ENCODE measurements at regions not wholly inside any gene's neighbourhood (a gene's known extent, or its start where the extent isn't known, plus 50 kb on each side); places are given as distances from the start of the nearest gene placed in this dataset.

DNA sequence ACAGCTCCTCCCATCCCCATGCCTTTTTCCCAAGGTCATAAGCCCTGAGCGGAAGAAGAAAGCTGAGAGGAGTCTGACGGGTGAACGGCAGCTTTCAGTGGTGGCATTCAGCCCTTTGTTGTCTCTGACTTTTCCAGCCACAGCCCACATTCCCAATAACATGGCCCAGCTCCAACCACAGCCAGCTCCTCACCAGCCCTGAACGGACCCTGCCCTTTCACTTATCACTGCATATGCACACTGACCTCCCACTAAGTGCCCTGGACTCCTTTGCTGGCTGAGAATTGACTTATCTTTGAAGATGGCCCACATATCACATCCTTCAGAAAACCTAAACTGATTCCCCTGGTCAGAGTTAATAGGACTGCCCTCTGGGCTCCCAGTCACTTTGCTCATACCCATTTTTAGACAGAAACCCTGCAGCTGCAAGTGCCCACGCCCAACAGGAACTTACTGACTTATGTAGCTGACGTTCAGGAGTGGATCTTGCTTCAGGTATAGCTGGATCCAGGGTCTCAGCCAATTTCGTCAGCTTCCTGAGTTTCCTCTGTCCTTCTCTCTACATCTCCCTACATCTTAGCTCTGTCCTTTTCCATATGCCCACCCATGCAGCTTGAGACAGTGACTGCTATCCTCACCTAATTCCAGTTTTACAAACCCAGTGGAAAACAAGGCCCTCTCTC lies 348.5 kb upstream of the PROK2 start:
- TF ChIP-seq, protein P1, sequence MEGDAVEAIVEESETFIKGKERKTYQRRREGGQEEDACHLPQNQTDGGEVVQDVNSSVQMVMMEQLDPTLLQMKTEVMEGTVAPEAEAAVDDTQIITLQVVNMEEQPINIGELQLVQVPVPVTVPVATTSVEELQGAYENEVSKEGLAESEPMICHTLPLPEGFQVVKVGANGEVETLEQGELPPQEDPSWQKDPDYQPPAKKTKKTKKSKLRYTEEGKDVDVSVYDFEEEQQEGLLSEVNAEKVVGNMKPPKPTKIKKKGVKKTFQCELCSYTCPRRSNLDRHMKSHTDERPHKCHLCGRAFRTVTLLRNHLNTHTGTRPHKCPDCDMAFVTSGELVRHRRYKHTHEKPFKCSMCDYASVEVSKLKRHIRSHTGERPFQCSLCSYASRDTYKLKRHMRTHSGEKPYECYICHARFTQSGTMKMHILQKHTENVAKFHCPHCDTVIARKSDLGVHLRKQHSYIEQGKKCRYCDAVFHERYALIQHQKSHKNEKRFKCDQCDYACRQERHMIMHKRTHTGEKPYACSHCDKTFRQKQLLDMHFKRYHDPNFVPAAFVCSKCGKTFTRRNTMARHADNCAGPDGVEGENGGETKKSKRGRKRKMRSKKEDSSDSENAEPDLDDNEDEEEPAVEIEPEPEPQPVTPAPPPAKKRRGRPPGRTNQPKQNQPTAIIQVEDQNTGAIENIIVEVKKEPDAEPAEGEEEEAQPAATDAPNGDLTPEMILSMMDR (IDR thresholded peaks at IDR 0.05; ENCODE audit: borderline replicate concordance, insufficient read depth, low read depth, low read length) = no peak
- H3K4me3 ChIP-seq (ENCODE audit: low read depth, low read length) = no peak overlapping the region

DNA sequence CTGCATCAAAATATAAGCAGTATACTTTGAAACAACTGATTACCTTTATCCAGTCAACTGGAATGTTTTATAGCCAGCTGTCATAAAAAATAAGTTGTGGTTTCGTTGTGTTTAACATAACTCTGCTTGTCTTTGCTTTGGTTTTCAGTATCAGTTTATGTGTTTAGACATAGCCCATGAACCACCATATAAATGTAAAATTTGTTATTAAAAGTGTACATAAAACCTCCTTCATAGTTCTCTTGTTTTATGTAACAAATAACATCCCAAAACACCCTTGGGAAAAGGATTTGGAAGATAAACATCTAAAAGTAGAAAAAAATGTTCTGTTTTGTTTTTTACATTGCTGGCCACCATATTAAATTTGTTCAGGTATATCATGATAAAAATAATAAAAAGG lies 347.0 kb upstream of the PROK2 start:
- TF ChIP-seq, protein P1 (IDR thresholded peaks at IDR 0.05; ENCODE audit: borderline replicate concordance, insufficient read depth, low read depth, low read length) = no peak
- no peak overlapping the region for H3K4me3 ChIP-seq (ENCODE audit: low read depth, low read length)

DNA sequence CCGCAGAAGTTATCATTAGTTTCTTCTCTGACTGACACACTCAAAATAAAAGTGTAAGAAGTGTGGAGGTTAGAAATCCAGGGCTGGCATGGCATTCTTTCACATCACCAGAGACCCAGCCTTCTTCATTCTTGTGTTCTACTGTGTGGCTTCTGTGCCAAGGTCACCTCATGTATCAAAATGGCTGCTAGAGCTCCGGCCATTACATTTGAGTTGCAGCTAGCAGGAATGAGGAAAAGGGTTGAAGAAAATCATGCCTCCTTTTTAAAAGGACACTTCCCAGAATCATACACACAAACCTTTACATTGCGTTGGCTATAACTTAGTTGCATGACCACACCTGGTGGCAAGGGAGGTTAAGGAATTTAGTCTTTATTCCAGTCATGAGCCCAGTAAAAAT lies 345.6 kb upstream of the PROK2 start:
- TF ChIP-seq, protein P1 (IDR thresholded peaks at IDR 0.05; ENCODE audit: borderline replicate concordance, insufficient read depth, low read depth, low read length) = no peak
- H3K4me3 ChIP-seq (ENCODE audit: low read depth, low read length) = no peak overlapping the region

DNA sequence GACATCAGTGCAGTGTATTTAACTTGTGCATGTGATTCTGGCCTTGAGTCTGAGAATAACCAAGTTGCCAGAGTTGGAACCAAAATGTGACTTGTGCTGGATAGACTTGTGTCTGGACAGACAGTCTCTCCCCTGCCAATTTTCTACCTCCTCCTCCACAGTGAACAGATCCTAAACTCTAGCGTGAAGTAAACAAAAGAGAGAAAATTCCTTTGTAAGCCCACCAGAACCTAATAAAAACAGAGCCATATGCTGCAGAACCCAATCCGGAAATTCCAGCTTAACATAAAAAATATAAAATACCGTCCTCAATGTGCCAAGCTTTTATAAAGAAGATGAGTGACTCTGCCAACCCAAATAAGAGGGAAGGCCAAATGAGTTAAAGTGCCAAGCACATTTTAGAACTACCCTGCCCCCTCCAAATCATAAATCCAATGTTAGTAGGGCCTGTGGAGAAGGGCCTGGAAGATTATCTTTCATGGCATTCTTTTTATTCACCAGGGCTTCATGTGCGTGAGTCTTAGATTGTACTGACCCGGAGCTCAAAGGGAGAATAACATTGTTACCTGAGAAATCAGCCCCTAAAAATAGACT lies 344.6 kb upstream of the PROK2 start:
- TF ChIP-seq, protein P1 (IDR thresholded peaks at IDR 0.05; ENCODE audit: borderline replicate concordance, insufficient read depth, low read depth, low read length) = no peak
- H3K4me3 ChIP-seq (ENCODE audit: low read depth, low read length) = no peak overlapping the region

DNA sequence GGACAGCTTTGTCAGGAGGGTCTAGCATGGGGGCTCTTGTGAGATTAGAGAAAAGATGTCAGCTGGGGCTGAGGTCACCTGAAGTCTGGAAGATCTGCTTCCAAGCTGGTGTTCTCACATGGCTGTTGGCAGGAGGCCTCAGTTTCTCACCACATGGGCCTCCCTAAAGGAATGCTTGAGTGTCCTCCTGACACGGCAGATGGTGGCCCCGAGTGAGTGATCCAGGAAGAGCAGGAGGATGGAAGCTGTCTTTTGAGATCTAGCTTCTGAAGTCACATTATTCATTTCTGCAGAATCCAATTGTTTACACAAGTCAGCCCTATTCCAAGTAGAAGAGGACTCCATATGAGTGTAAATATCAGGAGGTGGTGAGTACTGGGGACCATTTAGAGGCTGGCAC lies 344.0 kb upstream of the PROK2 start:
- TF ChIP-seq, protein P1 (IDR thresholded peaks at IDR 0.05; ENCODE audit: borderline replicate concordance, insufficient read depth, low read depth, low read length) = no peak

DNA sequence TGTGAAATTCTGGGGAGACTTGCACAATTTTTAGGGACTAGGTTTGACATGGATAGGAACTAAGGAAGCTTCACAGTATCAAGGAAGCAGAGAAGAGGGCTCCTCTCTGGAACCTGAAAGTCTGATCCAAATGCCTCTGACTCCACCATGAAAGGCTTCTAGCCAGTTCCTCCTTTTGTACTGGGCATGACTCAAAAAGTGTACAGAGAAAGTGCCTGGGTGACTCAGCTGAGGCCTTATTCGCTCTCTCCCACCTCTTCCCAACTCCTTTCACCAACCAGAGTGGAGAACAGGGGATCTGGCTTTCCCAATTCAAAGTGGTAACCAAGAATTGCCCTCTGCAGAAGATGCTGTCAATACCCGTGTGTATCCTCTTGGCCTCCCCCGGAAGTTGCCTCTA lies 342.9 kb upstream of the PROK2 start:
- TF ChIP-seq, protein P1 (IDR thresholded peaks at IDR 0.05; ENCODE audit: borderline replicate concordance, insufficient read depth, low read depth, low read length) = no peak
- no peak overlapping the region for H3K4me3 ChIP-seq (ENCODE audit: low read depth, low read length)

More for the DNA sequence above, 344.0 kb upstream of the PROK2 start:
- no peak overlapping the region for H3K4me3 ChIP-seq (ENCODE audit: low read depth, low read length)

DNA sequence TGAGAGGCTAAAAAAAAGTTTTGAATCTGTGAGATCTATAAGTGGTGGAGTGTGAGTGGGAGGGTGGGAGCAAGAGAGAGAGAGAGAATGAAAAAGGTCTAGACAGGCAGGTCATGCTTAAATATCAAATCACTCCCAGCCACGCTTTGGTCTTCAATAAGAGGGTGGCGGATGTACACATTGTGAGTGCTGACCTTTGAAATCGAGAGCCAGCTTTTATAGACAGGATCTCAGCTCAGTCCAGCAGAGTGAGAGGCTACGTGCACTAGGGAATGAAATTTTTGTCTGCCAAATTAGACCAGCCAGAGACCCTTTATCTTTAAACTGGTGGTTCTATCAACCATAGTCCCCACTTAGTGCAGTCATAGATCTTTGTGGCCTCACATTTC lies 342.3 kb upstream of the PROK2 start:
- TF ChIP-seq, protein P1 (IDR thresholded peaks at IDR 0.05; ENCODE audit: borderline replicate concordance, insufficient read depth, low read depth, low read length) = no peak
- no peak overlapping the region for H3K4me3 ChIP-seq (ENCODE audit: low read depth, low read length)

All from GM12875 (cell line).